Transverse colon (tissue), 4 donors: ENCODE measurements at regions not wholly inside any gene's neighbourhood (a gene's known extent, or its start where the extent isn't known, plus 50 kb on each side); places are given as distances from the start of the nearest gene placed in this dataset.

Source experiments
- DNase-seq: peaks from one replicate; pipeline ENCODE4 v3.0.0-alpha.2; 2019
- H3K27ac ChIP-seq, 4 donors: fragments of 200-600 bp; sonication (generic); 2 replicates each; pipeline ENCODE4 v1.5.1; 2016 to 2018; ENCODE audit warnings: inconsistent platforms in 4 of 4
- H3K27me3 ChIP-seq: fragments of 200-600 bp; sonication (generic); 2 replicates; pipeline ENCODE4 v1.5.1; 2017; ENCODE audit warnings: inconsistent platforms
- H3K36me3 ChIP-seq, 4 donors: fragments of 200-600 bp; sonication (generic); 2 replicates each; pipeline ENCODE4 v1.5.1; 2017 to 2019; ENCODE audit warnings: inconsistent platforms in 4 of 4
- H3K4me1 ChIP-seq, 4 donors: fragments of 200-600 bp; sonication (generic); 2 replicates each; pipeline ENCODE4 v1.5.1; 2017 to 2020; ENCODE audit warnings: inconsistent platforms in 4 of 4
- H3K4me3 ChIP-seq, 4 donors: fragments of 200-600 bp; sonication (generic); 1 replicate in 1 of 4; 2 replicates in 3 of 4; pipeline versions ENCODE4 v1.5.1 to v1.6.1; 2017 to 2019; ENCODE audit warnings: inconsistent platforms in 4 of 4
- H3K9me3 ChIP-seq, 2 donors: fragments of 200-600 bp; sonication (generic); 2 replicates each; pipeline ENCODE4 v1.5.1; 2017 to 2019; ENCODE audit warnings: inconsistent platforms in 2 of 2
- EP300 ChIP-seq: sonication (generic); formaldehyde crosslinking; IDR thresholded peaks from one replicate; pipeline ENCODE4 v1.6.1; 2017; ENCODE audit warnings: antibody characterized with exemption, low read depth
- POLR2A ChIP-seq: fragments of 450-650 bp; IDR thresholded peaks from one replicate; pipeline ENCODE4 v1.6.1; 2016; ENCODE audit warnings: antibody characterized with exemption, mild to moderate bottlenecking, moderate library complexity
- POLR2AphosphoS5 ChIP-seq, 3 donors: sonication (generic); formaldehyde crosslinking; IDR thresholded peaks; one replicate each; pipeline ENCODE4 v1.6.1; 2016; ENCODE audit warnings: antibody characterized with exemption in 3 of 3
- WGBS, 2 donors: methylation state at CpG; one replicate each; pipeline ENCODE4 v1.1.5; 2018; ENCODE audit warnings: low coverage in 1 of 2; 5-methylcytosine and 5-hydroxymethylcytosine counted together
- in situ Hi-C, 4 donors: fragments of 200-750 bp; cut with MboI; loops; one replicate each; pipeline versions ENCODE4 v1.15.0 to v1.15.1; 2017; ENCODE audit warnings: low sequenced_read_pairs in 3 of 4, low pct_ligation_motif_present in 1 of 4, low pct_unique_long_range_greater_than_20kb in 1 of 4
- intact Hi-C: fragments of 100-400 bp; cut with DNase I; formaldehyde crosslinking; loops from one replicate; pipeline ENCODE4 v1.15.1; 2023; ENCODE audit warnings: low total_unique reads
- TF ChIP-seq, protein P1 (sequence below), 5 experiments: fragments of 200-600 bp in 3 of 5; fragments of 450-650 bp in 2 of 5; sonication (generic) in 3 of 5; IDR thresholded peaks; 1 replicate in 2 of 5; 2 replicates in 3 of 5; pipeline ENCODE4 v1.5.1; 2016 to 2017; ENCODE audit warnings: antibody characterized with exemption in 5 of 5, inconsistent platforms in 3 of 5, mild to moderate bottlenecking in 2 of 5, moderate library complexity in 1 of 5

DNA sequence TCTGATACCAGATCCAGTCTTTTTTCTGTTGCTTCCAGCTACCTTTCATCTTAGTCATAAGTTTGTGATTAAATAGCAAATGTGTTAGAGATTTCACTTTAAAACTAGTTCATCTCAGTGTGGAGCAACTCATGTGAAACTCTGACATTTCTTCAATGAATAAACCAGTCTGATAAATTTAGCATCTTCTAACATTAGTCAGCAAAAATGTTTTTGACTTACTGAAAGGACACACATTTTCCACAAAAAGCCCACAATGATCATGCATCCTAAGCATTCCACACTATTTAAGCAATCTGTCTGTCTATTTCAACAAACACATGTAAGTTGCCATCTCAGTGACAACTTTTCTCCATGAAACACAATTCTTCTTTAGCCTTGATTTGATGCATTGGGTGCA, 222.2 kb upstream of the SLC35B3 start:
- Histone ChIP-seq H3K27ac (no peak overlapping the region), H3K36me3 (no peaks in the 10 kb centered on the region), H3K27me3 (no peaks in the 10 kb centered on the region), H3K4me1 (no peaks in the 10 kb centered on the region), H3K4me3 (no peak overlapping the region), H3K9me3 (no peaks in the 10 kb centered on the region)
- TF ChIP-seq POLR2A (no peak), EP300 (no peak), POLR2AphosphoS5 (IDR thresholded peaks at IDR 0.05) (no peak)
- TF ChIP-seq, protein P1, sequence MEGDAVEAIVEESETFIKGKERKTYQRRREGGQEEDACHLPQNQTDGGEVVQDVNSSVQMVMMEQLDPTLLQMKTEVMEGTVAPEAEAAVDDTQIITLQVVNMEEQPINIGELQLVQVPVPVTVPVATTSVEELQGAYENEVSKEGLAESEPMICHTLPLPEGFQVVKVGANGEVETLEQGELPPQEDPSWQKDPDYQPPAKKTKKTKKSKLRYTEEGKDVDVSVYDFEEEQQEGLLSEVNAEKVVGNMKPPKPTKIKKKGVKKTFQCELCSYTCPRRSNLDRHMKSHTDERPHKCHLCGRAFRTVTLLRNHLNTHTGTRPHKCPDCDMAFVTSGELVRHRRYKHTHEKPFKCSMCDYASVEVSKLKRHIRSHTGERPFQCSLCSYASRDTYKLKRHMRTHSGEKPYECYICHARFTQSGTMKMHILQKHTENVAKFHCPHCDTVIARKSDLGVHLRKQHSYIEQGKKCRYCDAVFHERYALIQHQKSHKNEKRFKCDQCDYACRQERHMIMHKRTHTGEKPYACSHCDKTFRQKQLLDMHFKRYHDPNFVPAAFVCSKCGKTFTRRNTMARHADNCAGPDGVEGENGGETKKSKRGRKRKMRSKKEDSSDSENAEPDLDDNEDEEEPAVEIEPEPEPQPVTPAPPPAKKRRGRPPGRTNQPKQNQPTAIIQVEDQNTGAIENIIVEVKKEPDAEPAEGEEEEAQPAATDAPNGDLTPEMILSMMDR (IDR thresholded peaks at IDR 0.05): no peak
- intact Hi-C loops: no loop called here
- in situ Hi-C loops: no loop called here
- no peak for DNase-seq

DNA sequence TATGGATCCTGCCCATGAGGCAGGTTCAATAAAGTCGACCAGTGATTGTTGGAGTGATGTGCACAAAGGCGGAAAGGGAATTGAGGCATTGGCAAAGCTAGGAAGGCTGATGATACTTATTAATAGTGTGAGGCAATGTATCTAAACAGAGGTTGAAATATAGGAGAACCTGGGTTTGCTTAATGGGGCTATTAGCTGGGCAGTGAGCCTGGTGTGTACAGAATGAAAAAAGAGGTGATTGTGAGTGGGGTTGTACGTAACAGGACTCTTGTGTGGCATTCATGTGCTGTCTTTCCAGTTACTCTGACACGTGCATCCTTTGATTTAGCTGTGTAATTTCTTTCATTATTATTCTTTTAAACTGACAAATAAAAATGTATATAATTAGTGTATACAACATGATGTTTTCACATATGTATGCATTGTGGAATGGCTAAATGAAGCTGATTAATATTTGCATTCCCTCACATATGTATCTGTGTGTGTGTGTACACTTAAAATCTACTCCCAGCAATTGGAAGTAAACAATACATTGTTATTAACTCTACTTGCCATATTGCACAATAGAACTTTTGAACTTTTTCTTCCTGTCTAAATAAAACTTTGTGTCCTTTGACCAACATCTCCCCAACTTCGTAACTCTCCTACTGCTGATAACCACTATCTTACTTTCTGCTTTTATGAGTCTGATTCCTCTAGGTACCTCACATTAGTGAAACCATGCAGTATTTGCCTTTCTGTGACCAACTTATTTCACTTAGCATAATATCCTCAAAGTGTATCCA, 220.5 kb upstream of the SLC35B3 start:
- no peaks in the 10 kb centered on the region for H3K9me3 ChIP-seq
- no peak overlapping the region for H3K4me3 ChIP-seq
- TF ChIP-seq POLR2A: no peak
- no peak for TF ChIP-seq POLR2AphosphoS5 (IDR thresholded peaks at IDR 0.05)
- no peak for TF ChIP-seq EP300
- TF ChIP-seq, protein P1 (IDR thresholded peaks at IDR 0.05): no peak
- intact Hi-C loops (no loop called here), in situ Hi-C loops (no loop called here)
- WGBS, 2 donors: 78 to 80% methylated on average over 5 of the region's 5 CpGs
- no peaks in the 10 kb centered on the region for H3K27me3 ChIP-seq
- no peaks in the 10 kb centered on the region for H3K36me3 ChIP-seq
- H3K27ac ChIP-seq: no peak overlapping the region
- no peak for DNase-seq
- no peaks in the 10 kb centered on the region for H3K4me1 ChIP-seq

DNA sequence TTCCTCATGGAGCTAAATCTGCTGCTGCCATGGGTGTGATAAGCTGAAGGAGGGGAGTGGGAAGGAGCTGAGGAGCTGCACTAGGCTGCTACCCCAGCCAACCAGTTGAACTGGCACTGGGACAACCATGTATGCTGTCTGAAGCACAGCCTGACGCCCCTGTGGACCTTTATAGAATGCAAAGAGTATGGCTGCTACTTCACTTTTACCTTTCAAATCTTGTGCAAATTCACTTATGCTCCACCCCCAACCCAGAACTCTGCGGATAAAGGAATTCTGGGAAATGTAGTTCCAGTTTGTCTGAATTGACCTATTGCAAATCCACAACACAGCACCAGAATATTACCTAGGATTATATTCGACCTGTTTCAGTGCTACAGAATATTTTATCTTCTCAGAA, 217.4 kb upstream of the SLC35B3 start:
- TF ChIP-seq, protein P1 (IDR thresholded peaks at IDR 0.05): no peak
- TF ChIP-seq EP300: no peak
- intact Hi-C loops: no loop called here
- in situ Hi-C loops: no loop called here
- Histone ChIP-seq H3K4me3 (no peak overlapping the region), H3K9me3 (no peaks in the 10 kb centered on the region), H3K36me3 (no peaks in the 10 kb centered on the region), H3K27ac (no peak overlapping the region), H3K27me3 (no peaks in the 10 kb centered on the region), H3K4me1 (no peaks in the 10 kb centered on the region)
- 57 to 82% methylated on average over 1 to 3 of the region's 3 CpGs for WGBS, 2 donors
- DNase-seq: no peak

DNA sequence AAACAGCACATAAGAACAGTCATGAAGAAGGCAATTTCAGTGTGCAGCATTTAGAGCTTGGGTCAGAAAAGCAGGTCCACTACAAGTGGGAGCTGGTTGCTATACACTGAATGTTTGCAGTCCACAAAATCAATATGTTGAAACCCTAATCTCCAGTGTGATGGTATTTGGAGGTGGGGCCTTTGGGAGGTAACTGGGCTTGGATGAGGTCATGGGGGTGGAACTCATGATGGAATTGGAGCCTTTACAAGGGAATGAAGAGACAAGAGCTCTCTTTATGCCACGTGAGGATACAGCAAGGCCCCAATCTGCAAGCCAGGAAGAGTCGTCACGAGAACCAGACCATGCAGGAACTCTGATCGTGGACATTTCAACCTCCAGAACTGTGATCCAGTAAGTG, 216.7 kb upstream of the SLC35B3 start:
- Histone ChIP-seq H3K4me1 (no peaks in the 10 kb centered on the region), H3K4me3 (no peak overlapping the region), H3K9me3 (no peaks in the 10 kb centered on the region), H3K36me3 (no peaks in the 10 kb centered on the region), H3K27me3 (no peaks in the 10 kb centered on the region), H3K27ac (no peak overlapping the region)
- DNase-seq: no peak
- in situ Hi-C loops (no loop called here), intact Hi-C loops (no loop called here)
- WGBS, 2 donors: 79 to 80% methylated on average over 4 of the region's 4 CpGs
- TF ChIP-seq EP300 (no peak), POLR2AphosphoS5 (IDR thresholded peaks at IDR 0.05) (no peak), POLR2A (no peak)
- TF ChIP-seq, protein P1 (IDR thresholded peaks at IDR 0.05): no peak
